HepG2 (cell line): ENCODE measurements at regions not wholly inside any gene's neighbourhood (a gene's known extent, or its start where the extent isn't known, plus 50 kb on each side); places are given as distances from the start of the nearest gene placed in this dataset.

Source experiments
- ATAC-seq: fragments of 200-7000 bp; cut with Tn5 transposase; 3 replicates; pipeline ENCODE4 v1.9.1; 2020; ENCODE audit warnings: mild to moderate bottlenecking, moderate library complexity
- BruUV-seq: library from RNA; stranded (reverse); fragments of 400-500 nt; replicated peaks from 2 replicates; lab custom pipeline; 2021; lab: Mats Ljungman, UMichigan
- CTCF ChIA-PET: fragments of 300-600 bp; formaldehyde crosslinking; extraction: SDS; loops from one replicate; lab custom pipeline; 2021; ENCODE audit warnings: low total read pairs, inconsistent platforms, low intra/inter-chr PET ratio; lab: Yijun Ruan, JAX
- POLR2A ChIA-PET: fragments of 350-600 bp; sonication (Branson Sonifier 250); formaldehyde crosslinking; loops from one replicate; lab custom pipeline; 2020; ENCODE audit warnings: antibody characterized with exemption, inconsistent platforms; lab: Yijun Ruan, JAX
- DNase-seq: peaks from one replicate; pipeline ENCODE4 v3.0.0-alpha.2; 2015; ENCODE audit warnings: low spot score
- FAIRE-seq: peaks from 3 replicates; lab custom pipeline; 2011; peaks lifted over from hg19 to GRCh38; lab: Jason Lieb, UNC
- H2AFZ ChIP-seq: one replicate; pipeline ENCODE4 v1.6.1; 2011; ENCODE audit warnings: low read length, inconsistent platforms
- H3K27ac ChIP-seq: fragments of 300-600 bp; 3 replicates; pipeline ENCODE4 v1.8.0; 2011; ENCODE audit warnings: mixed run types, mild to moderate bottlenecking, mixed read lengths, low read length, inconsistent platforms; ENCODE audit not compliant: insufficient read depth; ENCODE audit errors: extremely low read length
- H3K27me3 ChIP-seq, 2 experiments: fragments of 200-600 bp in 1 of 2; 2 replicates in 1 of 2; 3 replicates in 1 of 2; pipeline versions ENCODE4 v1.6.0 to v1.8.0; 2011; ENCODE audit warnings: low read length in 2 of 2, mild to moderate bottlenecking in 2 of 2, moderate library complexity in 2 of 2, inconsistent platforms in 1 of 2; ENCODE audit not compliant: insufficient read depth in 2 of 2, control insufficient read depth in 1 of 2
- H3K36me3 ChIP-seq, 2 experiments: fragments of 200-600 bp in 1 of 2; replicated peaks in 1 of 2; 2 replicates in 1 of 2; 3 replicates in 1 of 2; pipeline versions ENCODE4 v1.5.1 to v1.8.0; 2011; ENCODE audit warnings: low read length in 2 of 2, inconsistent platforms in 1 of 2; ENCODE audit not compliant: insufficient read depth in 2 of 2, control insufficient read depth in 1 of 2
- H3K4me1 ChIP-seq: 2 replicates; pipeline ENCODE4 v1.5.1; 2012; ENCODE audit warnings: low read length, inconsistent platforms; ENCODE audit not compliant: insufficient read depth
- H3K4me2 ChIP-seq: 2 replicates; pipeline ENCODE4 v1.6.0; 2011; ENCODE audit warnings: low read depth, low read length, inconsistent platforms
- H3K4me3 ChIP-seq, 3 experiments: fragments of 200-600 bp in 1 of 3; sonication (generic), shearing (Covaris generic) in 1 of 3; replicated peaks in 1 of 3; 2 replicates each; pipeline ENCODE4 v1.5.1; 2011 to 2016; ENCODE audit warnings: low read length in 3 of 3, inconsistent platforms in 2 of 3, low read depth in 2 of 3, mild to moderate bottlenecking in 2 of 3, control low read depth in 1 of 3, mixed read lengths in 1 of 3; ENCODE audit not compliant: insufficient read depth in 1 of 3
- H3K79me2 ChIP-seq: one replicate; pipeline ENCODE4 v1.6.1; 2011; ENCODE audit warnings: low read length, inconsistent platforms; ENCODE audit not compliant: insufficient read depth
- H3K9ac ChIP-seq: 2 replicates; pipeline ENCODE4 v1.6.0; 2011; ENCODE audit warnings: mild to moderate bottlenecking, low read depth, low read length, inconsistent platforms; ENCODE audit not compliant: insufficient read depth
- H3K9me3 ChIP-seq: 2 replicates; pipeline ENCODE4 v1.5.1; 2012; ENCODE audit warnings: mild to moderate bottlenecking, low read length
- H4K20me1 ChIP-seq: 2 replicates; pipeline ENCODE4 v1.6.0; 2011; ENCODE audit warnings: inconsistent platforms, mild to moderate bottlenecking, low read length, moderate library complexity; ENCODE audit not compliant: insufficient read depth
- BCL6 ChIP-seq: IDR thresholded peaks from 2 replicates; pipeline ENCODE4 v1.6.1; 2016; ENCODE audit warnings: missing genetic modification reagents, missing compliant biosample characterization
- EHMT2 ChIP-seq: fragments of 200-600 bp; sonication (generic); IDR thresholded peaks from 2 replicates; pipeline ENCODE4 v1.7.0; 2017; ENCODE audit warnings: antibody characterized with exemption, low read depth, low read length, borderline replicate concordance
- HNF1B ChIP-seq: sonication (generic); formaldehyde crosslinking; IDR thresholded peaks from 2 replicates; pipeline ENCODE4 v1.5.1; 2020; ENCODE audit warnings: mild to moderate bottlenecking, moderate library complexity, missing genetic modification reagents
- IRF9 ChIP-seq: sonication (generic); formaldehyde crosslinking; IDR thresholded peaks from 2 replicates; pipeline ENCODE4 v1.8.0; 2022; ENCODE audit warnings: missing genetic modification reagents, mild to moderate bottlenecking, borderline replicate concordance
- KDM4B ChIP-seq: sonication (generic); formaldehyde crosslinking; IDR thresholded peaks from 2 replicates; pipeline ENCODE4 v1.4.0; 2020; ENCODE audit warnings: missing genetic modification reagents
- MAX ChIP-seq: IDR thresholded peaks from 2 replicates; pipeline ENCODE4 v1.6.1; 2012; ENCODE audit warnings: inconsistent platforms
- MIXL1 ChIP-seq: IDR thresholded peaks from 2 replicates; pipeline ENCODE4 v1.6.1; 2016
- NONO ChIP-seq, 2 experiments: fragments of 450-650 bp in 1 of 2; sonication (generic) in 1 of 2; formaldehyde crosslinking in 1 of 2; IDR thresholded peaks in 1 of 2; conservative IDR thresholded peaks in 1 of 2; 2 replicates each; pipeline versions ENCODE4 v1.6.1 to v1.8.0; 2017 to 2022; ENCODE audit warnings: mild to moderate bottlenecking in 1 of 2, missing genetic modification reagents in 1 of 2, moderate library complexity in 1 of 2
- ONECUT2 ChIP-seq: sonication (generic); formaldehyde crosslinking; IDR thresholded peaks from 2 replicates; pipeline ENCODE4 v1.4.0; 2020; ENCODE audit warnings: missing genetic modification reagents
- POLR2A ChIP-seq, 2 experiments: IDR thresholded peaks; 2 replicates each; pipeline ENCODE4 v1.6.1; 2011; ENCODE audit warnings: low read depth in 2 of 2, low read length in 2 of 2, mild to moderate bottlenecking in 1 of 2, moderate library complexity in 1 of 2; ENCODE audit not compliant: insufficient read depth in 1 of 2
- RCOR2 ChIP-seq: IDR thresholded peaks from 2 replicates; pipeline ENCODE4 v1.6.1; 2016; ENCODE audit warnings: missing biosample characterization, missing genetic modification reagents
- RFXAP ChIP-seq: sonication (generic); formaldehyde crosslinking; IDR thresholded peaks from 2 replicates; pipeline ENCODE4 v1.4.0; 2020; ENCODE audit warnings: missing genetic modification reagents, borderline replicate concordance
- SP140L ChIP-seq: sonication (generic); formaldehyde crosslinking; IDR thresholded peaks from 2 replicates; pipeline ENCODE4 v1.4.0; 2020; ENCODE audit warnings: missing genetic modification reagents, borderline replicate concordance
- TAF1 ChIP-seq: sonication (generic); formaldehyde crosslinking; IDR thresholded peaks from 2 replicates; pipeline ENCODE4 v1.4.0; 2020; ENCODE audit warnings: missing genetic modification reagents
- TCF7L2 ChIP-seq: IDR thresholded peaks from 2 replicates; pipeline ENCODE4 v1.6.1; 2011; ENCODE audit warnings: mild to moderate bottlenecking, low read depth, low read length, moderate library complexity
- TFE3 ChIP-seq: IDR thresholded peaks from 2 replicates; pipeline ENCODE4 v1.6.1; 2016
- TRIM24 ChIP-seq: sonication (generic); formaldehyde crosslinking; IDR thresholded peaks from 2 replicates; pipeline ENCODE4 v1.8.0; 2022; ENCODE audit warnings: mild to moderate bottlenecking, missing genetic modification reagents
- UBTF ChIP-seq: sonication (generic); formaldehyde crosslinking; IDR thresholded peaks from 2 replicates; pipeline ENCODE4 v1.4.0; 2020; ENCODE audit warnings: mild to moderate bottlenecking, missing genetic modification reagents
- ZFP62 ChIP-seq: sonication (generic); formaldehyde crosslinking; IDR thresholded peaks from 2 replicates; pipeline ENCODE4 v1.4.0; 2020; ENCODE audit warnings: missing genetic modification reagents
- ZNF691 ChIP-seq: sonication (generic); formaldehyde crosslinking; IDR thresholded peaks from 2 replicates; pipeline ENCODE4 v1.4.0; 2020; ENCODE audit warnings: missing genetic modification reagents, low read depth, mild to moderate bottlenecking, borderline replicate concordance
- WGBS: methylation state at CpG from one replicate; pipeline ENCODE4 v1.1.6; 2017; ENCODE audit warnings: low lambda C conversion rate; 5-methylcytosine and 5-hydroxymethylcytosine counted together
- in situ Hi-C: cut with HindIII; loops from 2 replicates; pipeline ENCODE4 v1.10.0; 2017; ENCODE audit warnings: low pct_unique_long_range_greater_than_20kb; ENCODE audit not compliant: extremely low pct_ligation_motif_present
- intact Hi-C: fragments of 100-400 bp; cut with micrococcal nuclease; formaldehyde crosslinking; loops from one replicate; pipeline ENCODE4 v1.10.0; 2022; ENCODE audit not compliant: unreplicated experiment

GRCh38 chr13:50631041-50631440, 212.5 kb downstream of the DLEU7 start (continued):
- TF ChIP-seq MIXL1 (CRISPR knock-in tag) (no peak), ZNF691 (no peak), ONECUT2 (CRISPR knock-in tag) (no peak), BCL6 (CRISPR knock-in tag) (no peak), TRIM24 (CRISPR knock-in tag) (no peak), UBTF (CRISPR knock-in tag) (no peak), ZFP62 (CRISPR knock-in tag) (no peak), NONO (IDR thresholded peaks at IDR 0.05) (no peak), NONO (CRISPR knock-in tag; conservative IDR thresholded peaks at IDR 0.05) (no peak), RCOR2 (no peak), KDM4B (CRISPR knock-in tag) (no peak), MAX (no peak), EHMT2 (no peak)

- Histone ChIP-seq H3K79me2 (no peaks in the 10 kb centered on the region), H3K9me3 (no peaks in the 10 kb centered on the region), H3K27me3 (no peaks in the 10 kb centered on the region), H4K20me1 (no peaks in the 10 kb centered on the region), H3K4me2 (no peak overlapping the region), H3K9ac (no peak overlapping the region), H3K36me3 (no peaks in the 10 kb centered on the region), H2AFZ (no peak overlapping the region), H3K4me1 (peaks cover 11% of the 10 kb centered on the region), H3K27ac (no peak overlapping the region), H3K4me3 (no peak overlapping the region)
- ChIA-PET CTCF (no interaction called here), POLR2A (no interaction called here)
- ATAC-seq = no peak
- in situ Hi-C loops (no loop called here), intact Hi-C loops (no loop called here)
- no TSS peak for BruUV-seq
- 100% methylated on average over 3 of the region's 3 CpGs for WGBS
- no peak for DNase-seq
- no peak for FAIRE-seq
- TF ChIP-seq IRF9 (CRISPR knock-in tag) (no peak), POLR2A (IDR thresholded peaks at IDR 0.05; ENCODE audit: insufficient read depth in 1 of 2, low read depth in 2 of 2, low read length in 2 of 2) (no peak), HNF1B (CRISPR knock-in tag) (no peak), RFXAP (no peak), TCF7L2 (no peak), SP140L (CRISPR knock-in tag) (no peak), TFE3 (CRISPR knock-in tag) (no peak), TAF1 (CRISPR knock-in tag) (no peak)
Observed at GRCh38 chr13:50634339-50634738, 209.2 kb downstream of the DLEU7 start.
